Hypothalamus (tissue), 51 donors: ENCODE measurements at regions not wholly inside any gene's neighbourhood (a gene's known extent, or its start where the extent isn't known, plus 50 kb on each side); places are given as distances from the start of the nearest gene placed in this dataset.
"Not testable (repeated sequence)": the region's sequence is repeated elsewhere in the genome, so short reads cannot be mapped to it uniquely, and the experiment has no call there.

Source experiments
- DNase-seq, 51 donors: peaks; one replicate each; lab custom pipeline; 2025; lab: John Stamatoyannopoulos, UW

- no peak for DNase-seq
Measured at GRCh38 chr9:115689331-115689730, 464.3 kb upstream of the PAPPA start.

GRCh38 chr9:115690786-115691496 is 462.6 kb upstream of the PAPPA start:
- DNase-seq = no peak

DNA sequence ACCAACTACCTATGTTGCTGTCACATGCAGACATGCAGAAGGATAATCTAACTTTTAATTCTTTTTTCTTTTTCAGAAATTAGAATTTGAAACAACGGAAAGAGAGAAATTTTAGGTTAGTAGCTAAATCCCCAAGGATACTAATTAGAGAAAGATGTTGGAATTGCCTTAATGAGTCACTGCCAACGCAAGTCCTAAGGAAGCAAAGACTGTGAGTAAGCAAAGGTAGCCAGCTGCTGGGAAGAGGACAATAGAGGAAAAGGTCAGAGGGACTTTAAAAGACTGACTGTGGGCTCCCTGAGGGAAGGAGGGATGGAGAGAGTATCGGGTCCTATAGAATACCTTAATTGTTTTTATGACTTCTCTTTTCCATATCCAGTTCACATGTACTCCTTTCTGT is 461.9 kb upstream of the PAPPA start:
- DNase-seq = no peak

- not testable (repeated sequence) for DNase-seq
Measured at GRCh38 chr9:115692868-115693267, 460.7 kb upstream of the PAPPA start.

DNA sequence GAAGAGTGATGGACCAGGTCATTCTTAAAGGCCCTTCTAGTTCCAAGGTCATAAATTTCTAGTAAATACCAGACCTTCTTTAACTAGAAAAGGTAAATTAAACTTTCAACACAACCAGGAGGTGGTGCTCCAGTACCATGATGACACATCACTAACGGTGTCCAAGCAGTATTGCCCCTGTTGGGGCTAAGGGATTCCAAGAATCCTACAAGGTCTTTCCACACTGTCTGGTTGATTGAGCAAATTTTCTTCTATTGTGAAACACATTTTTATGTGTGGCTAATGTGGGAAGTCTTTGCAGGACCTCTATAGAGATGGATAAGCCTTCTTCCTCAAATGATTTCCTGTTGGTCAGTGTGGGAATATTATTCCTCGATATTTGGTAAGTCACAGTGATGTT is 459.6 kb upstream of the PAPPA start:
- no peak for DNase-seq

- no peak for DNase-seq
Measured at GRCh38 chr9:115694991-115695390, 458.6 kb upstream of the PAPPA start.

- no peak for DNase-seq
Measured at GRCh38 chr9:115712981-115713380, 440.6 kb upstream of the PAPPA start.

DNA sequence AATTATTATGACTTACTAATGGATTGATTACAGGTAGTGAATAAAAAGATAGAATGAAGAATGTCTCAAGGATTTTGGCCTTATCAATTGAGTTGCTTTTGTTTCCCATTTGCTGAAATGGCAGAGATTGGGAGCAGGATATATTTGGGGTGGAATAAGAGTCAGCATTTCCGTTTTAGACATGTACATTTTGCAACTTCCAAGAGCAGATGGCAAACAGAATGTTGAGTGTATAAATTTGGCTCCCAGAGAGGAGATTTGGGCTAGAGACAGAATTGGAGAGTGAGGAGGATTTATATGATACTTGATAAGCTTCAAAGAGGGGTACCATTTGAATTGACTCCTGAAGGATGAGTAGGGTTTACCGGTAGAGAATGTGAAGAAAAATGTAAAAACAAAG is 437.9 kb upstream of the PAPPA start:
- DNase-seq = no peak

- DNase-seq = no peak
Measured at GRCh38 chr9:115717298-115717697, 436.3 kb upstream of the PAPPA start.

GRCh38 chr9:115717711-115718173 is 435.8 kb upstream of the PAPPA start:
- DNase-seq = no peak

GRCh38 chr9:115730396-115730795 is 423.2 kb upstream of the PAPPA start:
- no peak for DNase-seq

GRCh38 chr9:115730845-115731244 is 422.7 kb upstream of the PAPPA start:
- no peak for DNase-seq

GRCh38 chr9:115733318-115734110 is 420.1 kb upstream of the PAPPA start:
- DNase-seq = no peak

DNA sequence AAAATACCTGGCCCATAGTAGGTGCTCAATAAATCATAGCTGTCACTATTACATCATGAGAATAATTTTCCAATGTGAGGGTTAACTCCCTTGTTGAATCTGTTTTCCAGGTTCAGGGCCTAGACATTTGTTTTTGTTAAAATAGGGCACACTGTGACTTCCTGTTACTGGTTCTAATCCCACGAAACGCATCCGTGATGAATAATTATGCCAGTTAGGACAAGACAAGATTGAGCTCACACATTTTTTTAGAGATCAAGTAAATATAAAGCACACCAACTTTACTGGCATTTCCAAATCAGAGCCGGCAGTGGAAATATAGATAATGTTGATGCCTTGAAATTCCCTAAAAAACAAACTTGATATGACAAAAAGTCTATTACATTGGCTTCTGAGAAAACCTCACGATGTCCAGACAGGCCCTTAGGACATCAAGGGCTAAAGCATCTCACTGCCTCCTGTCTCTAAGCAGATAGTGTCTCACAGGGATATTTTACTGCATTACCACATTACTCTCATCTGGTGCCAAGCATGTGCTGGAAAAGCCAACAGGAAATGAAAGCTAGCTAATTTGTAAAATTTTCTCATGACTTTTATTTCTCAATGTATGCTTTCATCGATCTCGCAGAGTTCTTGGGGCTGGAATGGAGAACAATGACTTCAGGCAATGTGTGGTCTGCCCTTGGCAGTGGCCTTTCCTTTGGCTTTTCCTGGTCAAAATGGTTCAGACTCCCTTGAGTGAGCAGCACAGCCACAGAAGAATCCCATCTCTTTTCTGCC is 414.3 kb upstream of the PAPPA start:
- no peak for DNase-seq

- DNase-seq = no peak
Measured at GRCh38 chr9:115740986-115741385, 412.6 kb upstream of the PAPPA start.

GRCh38 chr9:115743709-115744605 is 409.6 kb upstream of the PAPPA start:
- no peak for DNase-seq

DNA sequence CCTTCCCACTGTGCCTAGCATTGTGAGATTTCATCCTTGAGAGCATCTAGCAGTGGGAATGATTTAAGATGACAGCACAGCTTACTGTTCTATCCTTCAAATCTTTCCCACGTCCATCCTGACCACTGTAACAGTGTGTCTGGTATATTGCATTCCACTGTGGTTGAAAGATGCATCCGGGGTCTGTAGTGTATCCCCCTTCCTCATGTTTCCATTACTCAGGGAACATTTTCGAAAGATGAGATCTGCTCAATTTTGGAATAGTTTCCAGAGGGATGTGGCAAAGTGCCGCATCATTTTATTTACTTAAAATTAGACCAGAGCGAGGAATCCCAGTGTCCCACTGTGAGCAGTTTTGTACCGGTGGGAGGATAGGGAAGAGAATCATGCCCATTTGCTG is 407.1 kb upstream of the PAPPA start:
- DNase-seq = no peak

- no peak for DNase-seq
Measured at GRCh38 chr9:115747731-115748130, 405.9 kb upstream of the PAPPA start.

GRCh38 chr9:115756736-115757135 is 396.9 kb upstream of the PAPPA start:
- DNase-seq = no peak

DNA sequence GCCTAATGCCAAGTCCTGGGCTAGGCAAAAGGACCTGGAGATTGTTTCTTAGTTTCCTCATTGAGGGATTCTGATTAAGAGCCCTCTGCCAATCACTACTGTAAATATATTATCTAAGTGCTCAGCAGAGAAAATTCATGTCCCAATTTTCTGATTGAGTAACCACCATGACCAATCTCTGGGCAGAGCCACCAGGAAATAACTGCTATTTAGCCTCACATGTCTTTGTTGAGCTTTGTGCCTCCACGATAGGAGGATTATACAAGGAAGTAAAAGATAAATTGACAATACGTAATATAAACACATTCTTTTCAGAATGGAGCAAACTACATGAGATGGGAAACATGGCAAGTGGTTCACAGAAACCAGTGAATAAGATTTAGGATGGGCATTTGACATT is 396.1 kb upstream of the PAPPA start:
- no peak for DNase-seq
